ENCODE measurements at regions not wholly inside any gene's neighbourhood (a gene's known extent, or its start where the extent isn't known, plus 50 kb on each side); places are given as distances from the start of the nearest gene placed in this dataset.

- H3K4me3 ChIP-seq (ENCODE audit: low read depth, low read length) = no peak overlapping the region
- TF ChIP-seq CTCF (IDR thresholded peaks at IDR 0.05; ENCODE audit: insufficient read depth, low read length) = no peak
- DNase-seq (ENCODE audit: low read depth) = no peak
Measured at GRCh38 chr2:3038636-3039035, 339.0 kb downstream of the EIPR1 start.

GRCh38 chr2:3037196-3038194 is 340.1 kb downstream of the EIPR1 start:
- no peak for TF ChIP-seq CTCF (IDR thresholded peaks at IDR 0.05; ENCODE audit: insufficient read depth, low read length)
- DNase-seq (ENCODE audit: low read depth) = no peak
- H3K4me3 ChIP-seq (ENCODE audit: low read depth, low read length) = no peak overlapping the region

- TF ChIP-seq CTCF (IDR thresholded peaks at IDR 0.05; ENCODE audit: insufficient read depth, low read length) = no peak
- DNase-seq (ENCODE audit: low read depth) = no peak
- H3K4me3 ChIP-seq (ENCODE audit: low read depth, low read length) = no peak overlapping the region
Measured at GRCh38 chr2:3036432-3037125, 341.0 kb downstream of the EIPR1 start.

GRCh38 chr2:3035385-3036050 is 342.1 kb downstream of the EIPR1 start:
- no peak overlapping the region for H3K4me3 ChIP-seq (ENCODE audit: low read depth, low read length)
- TF ChIP-seq CTCF (IDR thresholded peaks at IDR 0.05; ENCODE audit: insufficient read depth, low read length) = no peak
- no peak for DNase-seq (ENCODE audit: low read depth)

GRCh38 chr2:3034856-3035255 is 342.8 kb downstream of the EIPR1 start:
- no peak overlapping the region for H3K4me3 ChIP-seq (ENCODE audit: low read depth, low read length)
- TF ChIP-seq CTCF (IDR thresholded peaks at IDR 0.05; ENCODE audit: insufficient read depth, low read length) = no peak
- DNase-seq (ENCODE audit: low read depth) = no peak

- no peak for TF ChIP-seq CTCF (IDR thresholded peaks at IDR 0.05; ENCODE audit: insufficient read depth, low read length)
- DNase-seq (ENCODE audit: low read depth) = no peak
- H3K4me3 ChIP-seq (ENCODE audit: low read depth, low read length) = no peak overlapping the region
Measured at GRCh38 chr2:3034396-3034795, 343.2 kb downstream of the EIPR1 start.

Data from fibroblast of the aortic adventitia (primary cell).